ENCODE measurements at regions not wholly inside any gene's neighbourhood (a gene's known extent, or its start where the extent isn't known, plus 50 kb on each side); places are given as distances from the start of the nearest gene placed in this dataset.

DNA sequence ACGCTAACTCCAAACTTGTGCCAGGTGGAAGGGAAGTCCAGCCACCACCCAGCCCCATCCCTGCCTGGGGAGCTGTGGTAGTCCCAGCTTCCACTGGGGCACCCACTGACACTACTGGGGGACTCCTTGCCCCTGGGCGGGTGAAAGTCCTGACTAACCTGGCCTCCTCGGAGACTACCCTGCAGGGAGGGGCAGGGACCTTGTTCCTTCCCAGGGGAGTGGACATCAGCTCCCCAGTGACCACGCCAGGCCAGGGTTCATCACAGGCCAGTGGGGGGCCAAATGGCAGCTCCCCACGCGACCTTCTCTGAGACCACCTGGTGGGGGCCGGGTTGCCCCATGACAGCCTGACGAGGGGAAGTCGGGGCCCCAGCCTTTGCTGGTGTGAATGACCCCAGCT, 420.0 kb upstream of the SALL3 start:
- TF ChIP-seq POLR2AphosphoS5 (IDR thresholded peaks at IDR 0.05; ENCODE audit: low read depth, low read length), result no peak
- TF ChIP-seq POLR2A (IDR thresholded peaks at IDR 0.05; ENCODE audit: low read depth, low read length), result no peak

All from GM12892 (cell line).